HG02763 (cell line): ENCODE measurements at regions not wholly inside any gene's neighbourhood (a gene's known extent, or its start where the extent isn't known, plus 50 kb on each side); places are given as distances from the start of the nearest gene placed in this dataset.
"Not testable (repeated sequence)": the region's sequence is repeated elsewhere in the genome, so short reads cannot be mapped to it uniquely, and the experiment has no call there.

Experiments
- ATAC-seq: cut with Tn5 transposase; IDR thresholded peaks from one replicate; pipeline ENCODE4 v1.9.1; 2021; ENCODE audit warnings: mild to moderate bottlenecking, moderate library complexity; ENCODE audit not compliant: unreplicated experiment

- ATAC-seq = not testable (repeated sequence)
Measured at GRCh38 chr15:44817797-44818196, 81.5 kb downstream of the TRIM69 start.

GRCh38 chr15:44819331-44819987, 83.1 kb downstream of the TRIM69 start:
- ATAC-seq = not testable (repeated sequence)

- ATAC-seq = not testable (repeated sequence)
Measured at GRCh38 chr15:44820535-44820934, 84.2 kb downstream of the TRIM69 start.

GRCh38 chr15:44820967-44821366, 84.6 kb downstream of the TRIM69 start:
- ATAC-seq = not testable (repeated sequence)

- not testable (repeated sequence) for ATAC-seq
Measured at GRCh38 chr15:44824277-44825145, 88.2 kb downstream of the TRIM69 start.

- not testable (repeated sequence) for ATAC-seq
Measured at GRCh38 chr15:44826583-44826982, 90.3 kb downstream of the TRIM69 start.

- ATAC-seq = not testable (repeated sequence)
Measured at GRCh38 chr15:44828229-44828914, 92.0 kb downstream of the TRIM69 start.

- not testable (repeated sequence) for ATAC-seq
Measured at GRCh38 chr15:44829150-44829549, 92.8 kb downstream of the TRIM69 start.

- ATAC-seq = not testable (repeated sequence)
Measured at GRCh38 chr15:44830692-44831408, 94.5 kb downstream of the TRIM69 start.

GRCh38 chr15:44831409-44831741, 95.0 kb downstream of the TRIM69 start:
- ATAC-seq = not testable (repeated sequence)

- ATAC-seq = not testable (repeated sequence)
Measured at GRCh38 chr15:44832133-44832532, 95.8 kb downstream of the TRIM69 start.

GRCh38 chr15:44833081-44833480, 96.8 kb downstream of the TRIM69 start:
- ATAC-seq = not testable (repeated sequence)

- not testable (repeated sequence) for ATAC-seq
Measured at GRCh38 chr15:44833761-44834160, 97.4 kb downstream of the TRIM69 start.

GRCh38 chr15:44835082-44835481, 98.8 kb downstream of the TRIM69 start:
- not testable (repeated sequence) for ATAC-seq

GRCh38 chr15:44836094-44836493, 99.8 kb downstream of the TRIM69 start:
- ATAC-seq = no peak

- ATAC-seq = not testable (repeated sequence)
Measured at GRCh38 chr15:44838929-44839328, 102.6 kb downstream of the TRIM69 start.

- not testable (repeated sequence) for ATAC-seq
Measured at GRCh38 chr15:44841762-44842161, 105.4 kb downstream of the TRIM69 start.

GRCh38 chr15:44842883-44843282, 106.6 kb downstream of the TRIM69 start:
- ATAC-seq = not testable (repeated sequence)

- not testable (repeated sequence) for ATAC-seq
Measured at GRCh38 chr15:44844936-44845335, 108.6 kb downstream of the TRIM69 start.

GRCh38 chr15:44846156-44846555, 109.8 kb downstream of the TRIM69 start:
- ATAC-seq = not testable (repeated sequence)

- ATAC-seq = not testable (repeated sequence)
Measured at GRCh38 chr15:44847555-44847954, 108.9 kb upstream of the TERB2 start.
